Smooth muscle cell (in vitro differentiated cells): ENCODE measurements at regions not wholly inside any gene's neighbourhood (a gene's known extent, or its start where the extent isn't known, plus 50 kb on each side); places are given as distances from the start of the nearest gene placed in this dataset.
"Not testable (repeated sequence)": the region's sequence is repeated elsewhere in the genome, so short reads cannot be mapped to it uniquely, and the experiment has no call there.

Source experiments
- DNase-seq: peaks from one replicate; lab custom pipeline; 2025; ENCODE audit not compliant: unreplicated experiment; lab: John Stamatoyannopoulos, UW
- H2AFZ ChIP-seq: fragments of 200-600 bp; sonication (generic); 2 replicates; pipeline ENCODE4 v1.6.0; 2016; ENCODE audit warnings: antibody characterized with exemption, low read depth, mild to moderate bottlenecking
- H3F3A ChIP-seq: fragments of 200-600 bp; sonication (generic); 2 replicates; pipeline ENCODE4 v1.6.0; 2017; ENCODE audit warnings: antibody characterized with exemption, low read depth
- H3K27ac ChIP-seq: fragments of 200-600 bp; sonication (generic); 2 replicates; pipeline ENCODE4 v1.5.1; 2016; ENCODE audit warnings: low read depth, mild to moderate bottlenecking
- H3K27me3 ChIP-seq: fragments of 200-600 bp; sonication (generic); 2 replicates; pipeline ENCODE4 v1.6.1; 2016; ENCODE audit warnings: low read depth, mild to moderate bottlenecking
- H3K36me3 ChIP-seq: fragments of 200-600 bp; sonication (generic); 2 replicates; pipeline ENCODE4 v1.5.1; 2016; ENCODE audit warnings: low read depth
- H3K4me1 ChIP-seq: fragments of 200-600 bp; sonication (generic); 2 replicates; pipeline ENCODE4 v1.5.1; 2016; ENCODE audit warnings: low read depth
- H3K4me2 ChIP-seq: fragments of 200-600 bp; sonication (generic); 2 replicates; pipeline ENCODE4 v1.6.0; 2016; ENCODE audit warnings: mild to moderate bottlenecking
- H3K4me3 ChIP-seq: fragments of 200-600 bp; sonication (generic); 2 replicates; pipeline ENCODE4 v1.5.1; 2016; ENCODE audit warnings: mild to moderate bottlenecking
- H3K79me2 ChIP-seq: fragments of 200-600 bp; sonication (generic); 2 replicates; pipeline ENCODE4 v1.6.0; 2016; ENCODE audit warnings: low read depth, mild to moderate bottlenecking
- H3K9ac ChIP-seq: fragments of 200-600 bp; sonication (generic); 2 replicates; pipeline ENCODE4 v1.6.0; 2016; ENCODE audit warnings: low read depth
- H3K9me3 ChIP-seq: fragments of 200-600 bp; sonication (generic); replicated peaks from 2 replicates; pipeline ENCODE4 v1.5.1; 2016; ENCODE audit warnings: low read depth
- H4K20me1 ChIP-seq: fragments of 200-600 bp; sonication (generic); 2 replicates; pipeline ENCODE4 v1.6.0; 2016; ENCODE audit warnings: low read depth
- WGBS: methylation state at CpG from one replicate; pipeline ENCODE4 v1.1.7; 2016; ENCODE audit warnings: low lambda C conversion rate; 5-methylcytosine and 5-hydroxymethylcytosine counted together
- TF ChIP-seq, protein P1 (sequence below): fragments of 200-600 bp; sonication (generic); IDR thresholded peaks from 2 replicates; pipeline ENCODE4 v1.5.1; 2017; ENCODE audit warnings: borderline replicate concordance, mild to moderate bottlenecking, antibody characterized with exemption; ENCODE audit not compliant: insufficient read depth, poor library complexity, severe bottlenecking

- Histone ChIP-seq H3K27ac (no peak overlapping the region), H3K9ac (no peak overlapping the region), H3K4me1 (no peaks in the 10 kb centered on the region), H3K36me3 (no peaks in the 10 kb centered on the region), H3K4me3 (no peak overlapping the region), H2AFZ (no peak overlapping the region), H3K4me2 (no peak overlapping the region), H4K20me1 (no peaks in the 10 kb centered on the region), H3K79me2 (no peaks in the 10 kb centered on the region), H3F3A (no peaks in the 10 kb centered on the region), H3K27me3 (no peaks in the 10 kb centered on the region), H3K9me3 (no peaks in the 10 kb centered on the region)
- TF ChIP-seq, protein P1, sequence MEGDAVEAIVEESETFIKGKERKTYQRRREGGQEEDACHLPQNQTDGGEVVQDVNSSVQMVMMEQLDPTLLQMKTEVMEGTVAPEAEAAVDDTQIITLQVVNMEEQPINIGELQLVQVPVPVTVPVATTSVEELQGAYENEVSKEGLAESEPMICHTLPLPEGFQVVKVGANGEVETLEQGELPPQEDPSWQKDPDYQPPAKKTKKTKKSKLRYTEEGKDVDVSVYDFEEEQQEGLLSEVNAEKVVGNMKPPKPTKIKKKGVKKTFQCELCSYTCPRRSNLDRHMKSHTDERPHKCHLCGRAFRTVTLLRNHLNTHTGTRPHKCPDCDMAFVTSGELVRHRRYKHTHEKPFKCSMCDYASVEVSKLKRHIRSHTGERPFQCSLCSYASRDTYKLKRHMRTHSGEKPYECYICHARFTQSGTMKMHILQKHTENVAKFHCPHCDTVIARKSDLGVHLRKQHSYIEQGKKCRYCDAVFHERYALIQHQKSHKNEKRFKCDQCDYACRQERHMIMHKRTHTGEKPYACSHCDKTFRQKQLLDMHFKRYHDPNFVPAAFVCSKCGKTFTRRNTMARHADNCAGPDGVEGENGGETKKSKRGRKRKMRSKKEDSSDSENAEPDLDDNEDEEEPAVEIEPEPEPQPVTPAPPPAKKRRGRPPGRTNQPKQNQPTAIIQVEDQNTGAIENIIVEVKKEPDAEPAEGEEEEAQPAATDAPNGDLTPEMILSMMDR, result no peak
- WGBS, result 76% methylated on average over 5 of the region's 5 CpGs
- DNase-seq, result no peak
Measured at GRCh38 chr11:97772705-97773104, 1248.0 kb upstream of the CNTN5 start.

DNA sequence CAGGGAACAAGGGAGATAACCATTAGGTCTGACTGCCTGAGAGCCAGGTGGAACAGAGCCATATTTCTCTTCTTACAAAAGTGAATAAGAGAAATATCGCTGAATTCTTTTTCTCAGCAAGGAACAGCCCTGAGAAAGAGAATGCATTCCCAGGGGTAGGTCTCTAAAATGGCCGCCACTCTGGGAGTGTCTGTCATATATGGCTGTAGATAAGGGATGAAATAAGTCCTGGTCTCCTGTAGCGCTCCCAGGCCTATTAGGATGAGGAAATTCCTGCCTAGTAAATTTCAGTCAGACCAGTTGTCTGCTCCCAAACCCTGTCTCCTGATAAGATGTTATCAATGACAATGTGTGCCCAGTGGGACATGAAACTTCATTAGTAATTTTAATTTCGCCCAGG is 1236.4 kb upstream of the CNTN5 start:
- not testable (repeated sequence) for H3K4me1 ChIP-seq, H3K36me3 ChIP-seq, H3K4me3 ChIP-seq, H3K9me3 ChIP-seq, H3K27ac ChIP-seq, DNase-seq, H4K20me1 ChIP-seq, H3K9ac ChIP-seq, H3F3A ChIP-seq, H2AFZ ChIP-seq, H3K4me2 ChIP-seq, H3K27me3 ChIP-seq, H3K79me2 ChIP-seq
- 87% methylated on average over 4 of the region's 4 CpGs for WGBS

GRCh38 chr11:97786961-97787360 is 1233.8 kb upstream of the CNTN5 start:
- Histone ChIP-seq H3K27ac (no peak overlapping the region), H3K9ac (no peak overlapping the region), H3K4me1 (no peaks in the 10 kb centered on the region), H3K36me3 (no peaks in the 10 kb centered on the region), H4K20me1 (no peaks in the 10 kb centered on the region), H3K4me2 (no peak overlapping the region), H3K79me2 (no peaks in the 10 kb centered on the region), H3K9me3 (no peaks in the 10 kb centered on the region), H2AFZ (no peak overlapping the region), H3F3A (no peaks in the 10 kb centered on the region), H3K27me3 (no peaks in the 10 kb centered on the region), H3K4me3 (no peak overlapping the region)
- TF ChIP-seq, protein P1, result no peak
- WGBS, result 94% methylated on average over 3 of the region's 3 CpGs
- no peak for DNase-seq

GRCh38 chr11:97794876-97795275 is 1225.9 kb upstream of the CNTN5 start:
- Histone ChIP-seq H3F3A (no peaks in the 10 kb centered on the region), H3K79me2 (no peaks in the 10 kb centered on the region), H3K4me1 (no peaks in the 10 kb centered on the region), H3K4me2 (no peak overlapping the region), H4K20me1 (no peaks in the 10 kb centered on the region), H3K4me3 (no peak overlapping the region), H3K9ac (no peak overlapping the region), H3K36me3 (no peaks in the 10 kb centered on the region), H3K27me3 (no peaks in the 10 kb centered on the region), H3K27ac (no peak overlapping the region), H2AFZ (peak overlapping the region; percentile 44), H3K9me3 (no peaks in the 10 kb centered on the region)
- TF ChIP-seq, protein P1, result no peak
- WGBS, result 23% methylated on average over 2 of the region's 2 CpGs
- no peak for DNase-seq
